Ishikawa (cell line): ENCODE measurements at regions not wholly inside any gene's neighbourhood (a gene's known extent, or its start where the extent isn't known, plus 50 kb on each side); places are given as distances from the start of the nearest gene placed in this dataset.

Experiments used
- CREB1 ChIP-seq: IDR thresholded peaks from 2 replicates; pipeline ENCODE4 v1.6.1; 2012; ENCODE audit warnings: low read depth
- EP300 ChIP-seq: IDR thresholded peaks from 2 replicates; pipeline ENCODE4 v1.6.1; 2012; ENCODE audit warnings: borderline replicate concordance
- NFIC ChIP-seq: IDR thresholded peaks from 2 replicates; pipeline ENCODE4 v1.6.1; 2012
- TAF1 ChIP-seq: IDR thresholded peaks from 2 replicates; pipeline ENCODE4 v1.6.1; 2012; ENCODE audit warnings: low read depth, mild to moderate bottlenecking
- TCF12 ChIP-seq: IDR thresholded peaks from 2 replicates; pipeline ENCODE4 v1.6.1; 2012; ENCODE audit warnings: low read depth
- YY1 ChIP-seq: IDR thresholded peaks from 2 replicates; pipeline ENCODE4 v1.6.1; 2012; ENCODE audit warnings: low read depth
- TF ChIP-seq, protein P1 (sequence below): IDR thresholded peaks from 2 replicates; pipeline ENCODE4 v1.6.1; 2012

DNA sequence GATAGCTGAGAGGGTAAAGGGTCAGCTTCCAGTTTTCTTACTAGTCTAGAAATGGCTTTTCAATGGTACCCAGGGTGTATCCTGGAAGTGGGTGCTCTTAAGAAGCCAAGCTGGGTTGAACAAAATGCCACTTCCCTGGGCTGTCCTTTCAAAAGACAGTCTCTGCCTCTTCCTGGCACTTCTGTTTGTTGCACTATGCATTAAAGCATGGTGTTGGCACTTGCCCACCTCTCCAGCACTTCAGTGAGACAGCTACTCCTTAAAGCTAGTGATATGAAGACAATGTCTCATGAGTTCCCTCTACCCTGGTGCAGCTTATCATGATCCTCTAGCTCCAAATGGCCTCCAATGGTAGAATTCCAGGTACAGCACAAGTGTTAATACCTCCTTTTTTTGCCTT is 74.3 kb upstream of the IGFBP5 start:
- no peak for TF ChIP-seq EP300
- TF ChIP-seq CREB1, result no peak
- TF ChIP-seq, protein P1, sequence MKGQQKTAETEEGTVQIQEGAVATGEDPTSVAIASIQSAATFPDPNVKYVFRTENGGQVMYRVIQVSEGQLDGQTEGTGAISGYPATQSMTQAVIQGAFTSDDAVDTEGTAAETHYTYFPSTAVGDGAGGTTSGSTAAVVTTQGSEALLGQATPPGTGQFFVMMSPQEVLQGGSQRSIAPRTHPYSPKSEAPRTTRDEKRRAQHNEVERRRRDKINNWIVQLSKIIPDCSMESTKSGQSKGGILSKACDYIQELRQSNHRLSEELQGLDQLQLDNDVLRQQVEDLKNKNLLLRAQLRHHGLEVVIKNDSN, result no peak
- no peak for TF ChIP-seq TAF1
- TF ChIP-seq YY1, result no peak
- TF ChIP-seq NFIC, result no peak
- TF ChIP-seq TCF12, result no peak
